Activated CD8-positive, alpha-beta memory T cell treated with anti-CD3 and anti-CD28 coated beads, Interleukin-2, amount 50 U/mL, for 1 hour (primary cell): ENCODE measurements at regions not wholly inside any gene's neighbourhood (a gene's known extent, or its start where the extent isn't known, plus 50 kb on each side); places are given as distances from the start of the nearest gene placed in this dataset.
"Not testable (repeated sequence)": the region's sequence is repeated elsewhere in the genome, so short reads cannot be mapped to it uniquely, and the experiment has no call there.

Experiments used
- DNase-seq: peaks from one replicate; pipeline ENCODE4 v3.0.0-alpha.2; 2020; ENCODE audit errors: extremely low read depth

DNA sequence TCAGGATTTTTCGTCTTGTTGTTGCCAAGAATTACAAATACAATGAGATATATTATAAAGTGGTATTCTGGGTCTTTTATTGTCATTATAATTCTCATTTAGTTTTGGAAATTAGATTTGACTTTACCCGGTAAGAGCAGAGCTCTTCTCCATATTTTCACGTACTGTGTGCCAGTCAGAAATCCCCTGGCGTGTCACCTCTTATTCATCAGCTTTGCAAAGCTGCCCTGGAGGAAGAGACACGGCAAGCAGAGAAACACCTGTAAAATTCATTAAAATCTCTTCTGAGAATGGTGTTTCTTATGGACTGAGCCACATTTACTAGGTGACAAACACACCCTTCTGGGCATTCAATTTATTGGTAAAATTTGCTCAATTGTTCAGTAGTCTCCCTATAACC, 440.4 kb downstream of the HINT1 start:
- no peak for DNase-seq

DNA sequence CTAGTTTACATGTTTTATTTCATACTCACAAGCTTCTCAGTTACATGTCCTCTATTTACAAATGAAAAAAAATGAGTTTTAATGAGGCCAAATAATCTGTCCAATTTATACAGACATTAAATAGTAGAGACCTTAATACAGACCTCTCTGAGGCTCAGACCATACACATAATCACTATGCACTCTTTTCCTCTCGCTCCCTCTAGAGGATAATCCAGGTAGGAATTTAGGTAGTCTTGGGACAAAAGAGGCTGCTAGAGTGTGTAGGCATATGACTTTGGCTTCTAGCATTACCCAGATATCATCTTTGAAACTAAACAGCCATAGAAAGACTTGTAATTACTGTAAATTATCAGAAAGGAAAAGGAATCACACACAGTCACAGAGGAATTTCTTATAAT, 444.7 kb downstream of the HINT1 start:
- no peak for DNase-seq

DNA sequence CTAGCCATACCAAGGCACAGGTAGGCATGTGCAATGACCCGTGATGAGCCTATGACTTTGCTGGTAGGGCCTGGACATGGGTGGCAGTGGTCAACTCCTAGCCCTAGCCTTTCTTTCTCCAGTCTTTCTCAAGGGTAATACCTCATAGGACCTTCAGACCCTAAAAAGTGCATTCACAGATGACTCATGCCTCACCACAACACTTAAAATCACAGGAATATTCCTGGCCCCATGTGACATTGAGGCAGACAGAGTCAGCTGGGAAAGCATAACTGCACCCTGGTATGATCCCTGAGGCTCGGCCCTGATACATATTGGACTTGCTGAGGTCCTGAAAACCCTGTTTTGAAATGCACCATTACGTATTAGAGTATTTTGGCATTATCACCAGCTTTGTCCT, 449.5 kb downstream of the HINT1 start:
- no peak for DNase-seq

DNA sequence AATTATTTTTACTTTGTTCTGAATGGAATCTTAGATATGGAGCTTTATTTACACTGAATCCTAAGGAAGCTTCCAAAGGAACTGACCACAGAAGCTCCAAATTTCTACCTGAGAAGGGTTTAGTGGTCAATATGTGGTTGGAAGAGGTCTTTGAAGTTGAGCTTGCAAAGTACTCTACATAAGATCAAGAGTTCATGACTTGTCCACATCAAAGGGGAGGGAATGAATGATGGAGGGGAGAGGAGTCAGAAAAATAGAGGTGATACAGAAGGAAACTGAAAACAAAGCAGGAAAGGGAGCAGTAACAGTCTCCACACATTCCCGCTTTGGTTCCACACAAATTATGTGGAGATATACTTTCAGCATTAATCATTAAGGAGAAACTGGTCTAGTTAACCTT, 450.9 kb downstream of the HINT1 start:
- no peak for DNase-seq

DNA sequence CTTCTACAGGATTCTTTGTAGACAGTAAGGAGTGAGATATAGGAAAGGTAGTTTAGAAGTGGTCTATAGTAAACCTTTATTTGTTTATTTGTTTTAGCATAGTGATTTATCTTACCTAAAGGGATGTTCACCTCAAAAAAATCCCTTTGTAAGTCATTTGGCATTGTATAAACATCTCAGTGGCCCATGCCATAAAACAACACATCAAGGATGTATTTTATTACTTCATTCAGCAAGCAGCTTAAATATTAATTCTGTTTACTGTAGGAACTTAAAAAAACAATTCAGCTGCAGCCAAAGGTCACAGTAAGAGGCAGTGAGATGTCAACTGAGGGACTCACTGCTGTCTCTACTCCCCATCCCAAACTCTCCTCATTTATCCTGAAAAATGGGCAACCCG, 452.7 kb downstream of the HINT1 start:
- no peak for DNase-seq

DNA sequence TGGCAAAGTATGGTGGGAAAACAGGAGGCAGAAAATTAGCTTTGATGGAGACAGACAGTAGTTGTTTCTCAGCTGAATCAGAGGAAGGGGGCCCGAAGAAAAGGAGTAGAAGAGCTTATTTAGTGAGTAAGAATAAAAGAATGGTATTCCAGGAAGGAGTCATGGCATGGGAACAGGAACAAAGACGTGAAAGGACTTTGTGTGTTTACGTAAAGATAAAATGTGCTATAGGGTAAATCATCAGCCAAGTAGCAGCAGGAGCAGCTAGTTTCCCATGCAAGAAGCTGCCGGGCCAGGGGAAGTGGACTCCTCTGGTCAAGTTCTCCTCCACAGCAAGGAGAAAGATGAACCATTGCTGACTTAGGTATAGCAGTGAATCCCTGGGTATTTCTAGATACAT, 454.5 kb downstream of the HINT1 start:
- no peak for DNase-seq

DNA sequence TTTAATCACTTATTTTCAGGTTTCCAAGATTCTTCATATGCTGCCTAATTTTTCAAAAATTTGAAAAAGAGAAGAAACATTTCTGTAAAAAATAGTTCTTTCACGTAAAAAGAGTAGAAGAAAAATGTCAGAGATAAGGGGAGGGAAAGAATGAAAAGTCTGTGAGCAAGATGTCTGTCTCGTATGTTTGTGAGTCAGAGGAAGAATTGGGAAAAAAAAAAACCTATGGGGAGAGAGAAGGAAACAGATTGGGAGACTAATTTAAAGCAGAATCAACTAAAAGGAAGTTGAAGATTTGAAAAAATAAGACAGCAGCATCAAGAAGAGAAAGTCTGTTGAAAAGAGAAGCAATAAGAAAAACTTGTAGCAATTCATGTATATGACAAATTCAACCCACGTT, 456.3 kb downstream of the HINT1 start:
- DNase-seq = no peak

DNA sequence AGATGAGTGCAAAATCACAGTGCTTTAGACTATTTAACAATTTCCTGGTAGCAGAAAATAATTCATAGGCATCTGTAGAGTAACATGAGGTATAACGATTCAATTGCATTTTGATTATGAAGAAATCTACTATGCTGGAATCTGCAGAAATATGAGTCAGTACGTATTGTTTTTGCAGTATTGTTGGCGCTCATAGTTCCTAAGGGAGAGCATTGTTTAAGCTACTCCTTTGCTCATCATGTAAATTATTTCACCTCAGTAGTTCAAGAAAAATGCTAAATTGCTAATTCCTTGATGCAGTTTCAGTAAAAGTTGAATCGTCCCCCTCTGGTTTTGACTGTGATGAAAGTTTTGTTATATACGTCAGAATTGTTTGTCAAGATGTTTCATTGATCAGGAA, 458.4 kb downstream of the HINT1 start:
- no peak for DNase-seq

DNA sequence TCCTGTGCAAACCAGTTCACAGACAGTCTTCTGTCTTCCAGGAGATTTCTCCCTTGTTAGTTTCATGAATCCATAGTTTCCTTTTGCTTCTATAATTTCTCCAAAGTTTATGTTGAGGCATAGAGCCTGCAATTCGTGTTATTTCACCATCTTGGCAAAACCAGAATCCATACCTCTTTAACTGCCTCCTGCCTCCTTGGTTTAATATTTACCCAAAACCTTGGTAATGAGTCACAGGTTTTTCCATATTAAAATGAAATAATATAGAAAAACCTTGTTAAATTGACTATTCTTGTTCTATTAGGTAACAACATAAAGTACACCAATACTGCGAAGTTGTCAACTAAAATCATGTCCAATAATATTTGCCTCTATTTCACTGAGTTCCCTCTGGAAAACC, 459.7 kb downstream of the HINT1 start:
- no peak for DNase-seq

DNA sequence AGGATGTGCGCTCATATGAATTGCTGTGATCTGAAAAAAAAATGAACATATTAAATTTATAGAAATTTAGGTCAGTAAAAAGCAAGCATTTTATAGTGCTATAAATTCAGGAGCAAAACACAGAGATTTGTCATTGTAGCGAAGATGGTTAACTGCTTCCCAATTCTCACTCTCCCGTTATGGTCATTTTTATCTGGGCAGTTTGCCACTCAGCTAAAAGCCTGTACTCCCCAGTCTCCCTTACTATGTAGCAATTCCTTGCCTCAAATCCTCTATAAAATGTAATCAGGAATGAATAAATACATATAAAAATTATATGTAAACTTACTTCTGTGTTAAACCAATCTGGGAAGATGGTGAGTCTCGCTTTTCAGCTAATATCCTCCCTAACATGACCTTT, 471.5 kb downstream of the HINT1 start:
- no peak for DNase-seq

DNA sequence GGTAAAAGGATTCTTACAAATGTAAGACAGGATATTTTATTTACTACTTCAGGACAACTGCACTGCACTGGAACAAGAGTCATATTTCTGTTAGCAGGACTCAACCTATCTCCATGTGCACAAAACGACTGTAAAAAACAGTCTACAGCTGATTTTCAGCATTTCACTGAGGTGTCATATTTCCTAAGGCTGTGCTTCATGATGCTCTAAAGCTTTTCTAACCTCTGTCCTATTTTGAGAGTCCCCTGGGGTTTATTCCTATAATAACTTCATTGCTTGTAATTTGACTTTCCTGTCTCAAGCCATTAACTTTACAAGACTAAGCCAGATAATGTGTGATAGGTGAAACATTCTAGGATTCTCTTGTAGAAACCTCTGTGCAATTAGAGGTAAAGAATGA, 472.3 kb downstream of the HINT1 start:
- DNase-seq = no peak

DNA sequence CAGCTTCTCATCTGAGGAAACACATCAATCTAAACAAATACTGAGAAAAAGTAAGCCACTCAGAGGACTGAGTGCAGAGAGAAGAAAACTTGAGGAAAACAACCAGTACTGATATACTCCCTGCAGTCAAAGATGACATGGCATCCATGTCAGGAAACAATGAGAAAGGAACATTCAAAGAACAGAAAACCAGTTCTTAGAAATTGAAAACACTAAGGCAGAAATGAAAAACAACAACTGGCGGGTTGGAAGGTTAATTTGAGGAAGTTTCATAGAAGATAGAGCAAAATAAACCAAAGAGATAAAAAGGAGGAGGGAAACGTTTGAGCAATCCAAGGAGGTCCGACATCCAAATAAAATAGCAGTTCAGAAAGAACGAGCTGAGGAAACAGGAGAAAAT, 475.2 kb downstream of the HINT1 start:
- no peak for DNase-seq

DNA sequence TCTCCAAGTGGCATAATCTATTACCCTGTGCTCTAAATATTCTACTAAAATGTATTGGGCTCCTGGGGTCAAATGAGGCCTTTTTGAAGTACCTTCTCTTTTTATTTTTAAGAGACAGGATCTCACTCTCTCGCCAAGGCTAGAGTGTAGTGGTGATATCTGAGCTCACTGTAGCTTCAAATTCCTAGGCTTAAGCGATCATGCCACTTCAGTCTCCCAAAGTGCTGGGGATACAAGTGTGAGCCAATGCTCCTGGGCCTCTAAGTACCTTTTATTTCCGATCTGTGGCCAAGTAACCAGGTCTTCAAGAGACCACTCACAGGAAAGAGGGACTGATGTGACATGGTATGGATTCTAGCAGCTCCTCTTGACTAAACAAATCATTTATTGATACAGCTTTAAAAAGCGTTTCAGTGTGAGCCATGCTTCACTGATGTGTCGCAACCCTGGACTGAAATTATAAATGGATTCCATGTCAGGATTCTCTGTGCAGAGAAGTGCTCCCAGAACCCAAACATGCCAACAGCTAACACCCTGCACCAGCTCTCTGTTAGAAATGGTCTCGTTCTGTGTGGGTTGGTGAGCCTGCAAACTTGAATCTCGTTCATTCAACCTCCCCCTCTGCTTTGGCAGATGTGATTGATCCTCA, 477.8 kb downstream of the HINT1 start:
- no peak for DNase-seq

DNA sequence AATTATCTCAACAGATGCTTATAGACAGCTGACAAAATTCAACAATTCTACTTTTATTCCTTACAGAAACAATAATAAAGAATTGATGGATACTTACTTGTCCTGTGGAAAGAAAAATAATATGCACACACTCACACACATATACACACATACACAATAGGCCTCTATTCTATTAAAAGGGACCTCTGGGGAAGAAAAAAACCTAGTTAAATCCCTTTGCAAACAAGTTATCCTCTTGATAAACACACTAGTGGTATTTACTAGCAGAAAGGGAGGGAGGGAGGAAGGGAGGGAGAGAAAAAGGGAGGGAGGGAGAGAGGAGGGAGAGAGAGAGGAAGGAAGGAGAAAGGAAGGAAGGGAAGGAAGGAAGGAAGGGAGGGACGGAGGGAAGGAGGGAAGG, 486.4 kb downstream of the HINT1 start:
- no peak for DNase-seq

DNA sequence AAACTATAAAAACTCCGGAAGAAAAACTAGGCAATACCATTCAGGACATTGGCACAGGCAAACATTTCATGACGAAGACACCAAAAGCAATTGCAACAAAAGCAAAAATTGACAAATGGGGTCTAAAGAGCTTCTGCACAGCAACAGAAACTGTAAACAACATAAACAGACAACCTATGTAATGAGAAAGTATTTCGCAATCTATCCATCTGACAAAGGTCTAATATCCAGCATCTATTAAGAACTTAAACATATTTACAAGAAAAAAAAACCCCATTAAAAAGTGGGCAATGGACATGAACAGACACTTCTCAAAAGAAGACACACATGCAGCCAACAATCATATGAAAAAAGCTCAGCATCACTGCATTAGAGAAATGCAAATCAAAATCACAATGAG, 498.6 kb downstream of the HINT1 start:
- no peak for DNase-seq

DNA sequence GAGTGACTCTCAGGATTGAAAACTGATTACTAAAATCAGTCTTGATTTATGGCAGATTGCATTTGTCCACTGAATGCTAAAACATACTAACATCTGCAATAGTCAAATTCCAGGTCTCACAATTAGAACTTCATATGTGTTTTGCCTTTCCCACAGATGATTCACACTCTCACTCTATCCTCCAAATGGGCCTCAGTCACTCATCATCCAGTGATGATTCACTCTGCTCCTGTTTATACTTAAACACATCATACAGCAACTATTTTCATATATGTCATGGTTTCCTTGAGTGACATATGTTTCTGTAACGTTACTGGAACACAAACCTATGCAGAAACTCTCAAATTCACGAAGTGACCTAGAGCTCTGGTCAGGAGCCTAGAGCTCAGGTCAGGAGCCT, 512.9 kb downstream of the HINT1 start:
- no peak for DNase-seq

DNA sequence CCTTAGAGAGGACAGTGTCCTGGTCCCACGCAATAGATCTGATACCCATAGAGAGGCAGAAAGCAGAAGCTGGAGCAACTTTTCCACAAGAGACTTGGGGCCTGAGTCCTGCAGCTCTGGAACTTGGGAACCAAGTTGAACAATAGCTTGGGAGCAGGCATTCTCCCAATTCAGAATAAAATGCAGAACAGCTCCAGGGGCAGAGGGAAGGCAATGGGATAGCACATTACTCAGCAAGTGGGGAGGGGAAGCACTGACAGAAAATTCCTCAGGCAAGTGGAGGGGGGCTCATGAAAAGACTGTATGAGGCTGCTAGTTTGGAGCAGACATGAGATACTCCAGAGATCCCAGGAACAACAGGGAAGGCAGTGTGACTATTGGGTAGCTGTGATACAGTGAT, 513.6 kb downstream of the HINT1 start:
- no peak for DNase-seq

DNA sequence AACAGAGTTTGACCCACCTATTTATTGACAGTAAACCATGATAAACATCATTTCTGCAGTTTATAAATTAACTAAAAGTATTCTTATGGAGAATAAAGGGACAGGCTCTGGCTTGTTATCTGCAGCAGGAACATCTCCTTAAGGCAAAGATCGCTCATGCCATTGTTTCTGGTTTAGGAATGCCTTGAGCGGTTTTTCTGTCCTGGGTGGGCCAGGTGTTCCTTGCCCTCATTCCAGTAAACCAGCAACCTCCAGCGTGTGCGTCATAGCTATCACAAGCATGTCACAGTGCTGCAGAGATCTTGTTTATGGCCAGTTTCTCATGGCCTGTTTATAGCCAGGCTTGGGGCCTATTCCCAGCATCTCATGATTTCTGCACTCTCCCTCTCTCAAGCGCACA, 521.7 kb downstream of the HINT1 start:
- DNase-seq = no peak

DNA sequence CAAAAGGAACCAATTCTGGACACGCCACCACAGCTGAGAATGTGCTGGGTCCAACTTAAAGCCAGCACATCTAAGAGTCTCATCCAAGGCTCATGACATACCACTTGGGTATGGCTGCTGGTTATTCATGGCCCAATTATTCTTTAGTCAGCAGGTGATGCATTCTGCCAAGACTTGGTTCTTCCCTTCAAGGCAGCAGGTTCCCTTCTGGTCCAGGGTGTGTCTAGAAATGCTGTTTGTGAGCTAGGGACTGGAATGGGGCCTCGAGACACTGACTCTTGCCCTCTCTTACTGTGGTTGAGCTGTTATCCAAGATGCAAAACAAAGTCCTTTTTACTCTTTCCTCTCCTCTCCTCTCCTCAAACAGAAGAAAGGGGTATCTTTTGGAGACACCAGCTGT, 522.6 kb downstream of the HINT1 start:
- DNase-seq = no peak

DNA sequence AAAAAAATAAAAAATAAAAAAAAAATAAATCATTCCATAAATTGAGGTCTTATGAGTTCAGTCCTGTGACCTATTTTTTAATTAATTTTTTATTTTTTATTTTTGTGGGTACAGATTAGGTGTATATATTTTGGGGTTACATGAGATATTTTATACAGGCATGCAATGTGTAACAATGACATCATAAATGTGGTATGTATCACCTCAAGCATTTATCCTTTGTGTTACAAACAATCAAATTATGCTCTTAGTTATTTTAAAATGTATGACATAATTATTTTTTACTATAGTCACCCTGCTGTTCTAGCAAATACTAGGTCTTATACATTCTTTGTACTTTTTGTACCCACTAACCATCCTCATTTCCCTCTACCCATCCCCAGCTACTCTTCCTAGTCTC, 537.9 kb downstream of the HINT1 start:
- no peak for DNase-seq

DNA sequence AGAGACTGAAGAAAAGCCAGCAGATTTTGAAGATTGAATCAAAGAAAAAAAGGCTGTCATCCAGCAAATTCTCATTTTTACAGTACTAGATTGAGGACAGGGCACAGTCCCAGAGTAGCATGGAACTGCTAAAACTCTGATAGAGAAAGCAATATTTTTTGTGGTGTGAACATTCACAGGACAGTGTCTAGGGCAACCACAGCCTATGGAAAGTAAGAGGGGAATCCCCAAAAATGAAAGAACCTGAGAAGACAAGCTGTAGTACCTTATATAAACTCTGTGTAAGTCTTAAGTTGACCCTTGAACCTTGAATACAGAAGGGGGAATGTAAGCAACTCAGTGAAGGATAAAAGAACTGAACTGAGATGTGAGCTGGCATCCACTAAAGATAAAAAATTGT, 540.3 kb downstream of the HINT1 start:
- DNase-seq = no peak

DNA sequence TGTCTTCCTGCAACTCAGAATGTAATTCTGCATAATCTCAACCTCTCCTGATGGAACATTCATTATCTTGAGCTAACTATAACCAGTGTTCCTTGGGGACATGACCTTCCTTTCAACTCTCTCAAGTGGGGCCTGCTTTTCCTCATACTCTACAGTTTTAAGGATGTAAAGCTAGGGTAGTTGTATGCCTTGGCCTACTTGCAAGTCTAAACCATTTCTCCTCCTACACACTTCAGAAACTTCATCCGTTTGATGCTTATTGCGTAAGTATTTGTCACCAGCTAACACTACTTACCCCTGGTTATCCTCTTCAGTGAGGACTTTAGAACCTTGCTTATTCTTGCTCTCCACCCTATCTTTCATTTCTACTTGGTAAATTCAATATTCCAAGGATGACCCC, 548.9 kb downstream of the HINT1 start:
- no peak for DNase-seq

DNA sequence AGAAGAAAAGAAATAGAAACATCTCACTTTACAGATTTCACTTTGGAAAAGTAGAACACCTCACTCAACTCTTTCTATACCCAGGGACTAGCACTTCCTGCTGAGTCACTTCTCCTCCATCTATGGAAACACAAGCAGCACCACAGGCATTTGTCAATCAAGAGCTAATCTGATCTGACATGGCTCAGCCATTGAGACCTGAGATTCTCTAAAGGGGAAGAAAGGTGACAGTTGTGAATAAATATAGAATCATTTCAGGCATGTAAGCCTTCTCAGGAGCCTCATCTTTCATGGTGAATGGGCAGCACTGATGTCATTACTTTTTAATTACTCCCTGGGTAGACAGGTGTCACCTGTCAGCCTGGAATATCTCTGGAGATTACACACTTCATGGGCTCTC, 559.8 kb downstream of the HINT1 start:
- no peak for DNase-seq

DNA sequence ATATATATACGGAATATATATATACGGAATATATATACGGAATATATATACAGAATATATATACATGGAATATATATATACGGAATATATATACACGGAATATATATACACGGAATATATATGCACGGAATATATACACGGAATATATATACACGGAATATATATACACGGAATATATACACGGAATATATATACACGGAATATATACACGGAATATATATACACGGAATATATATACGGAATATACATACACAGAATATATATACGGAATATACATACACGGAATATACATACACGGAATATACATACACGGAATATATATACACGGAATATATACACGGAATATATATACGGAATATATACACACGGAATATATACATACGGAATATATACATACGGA, 568.4 kb downstream of the HINT1 start:
- DNase-seq = not testable (repeated sequence)

DNA sequence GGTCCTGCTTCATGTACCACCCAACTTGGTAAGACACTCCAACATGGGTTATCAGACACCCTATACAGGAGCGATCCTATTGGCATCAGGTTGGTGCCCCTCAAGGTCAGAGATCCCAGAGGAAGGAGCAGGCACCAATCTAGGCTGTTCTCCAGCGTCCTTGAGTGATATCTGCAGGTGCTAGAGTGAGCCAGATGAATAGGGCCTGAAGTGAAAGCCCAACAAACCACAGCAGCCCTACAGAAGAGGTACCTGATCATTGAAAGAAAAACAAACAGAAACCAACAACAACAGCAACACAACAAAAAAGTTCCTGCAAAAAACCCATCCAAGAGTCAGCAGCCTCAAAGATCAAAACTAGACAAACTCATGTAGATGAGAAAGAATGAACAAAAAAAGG, 584.8 kb downstream of the HINT1 start:
- DNase-seq = no peak
